Hematopoietic multipotent progenitor cell treated with erythropoietin and hydrocortisone succinate and interleukin-3 and kit ligand, for 17 days (in vitro differentiated cells): ENCODE measurements at regions not wholly inside any gene's neighbourhood (a gene's known extent, or its start where the extent isn't known, plus 50 kb on each side); places are given as distances from the start of the nearest gene placed in this dataset.

Source experiments
- DNase-seq: peaks from one replicate; pipeline ENCODE4 v3.0.0-alpha.2; 2015; ENCODE audit warnings: low spot score

DNA sequence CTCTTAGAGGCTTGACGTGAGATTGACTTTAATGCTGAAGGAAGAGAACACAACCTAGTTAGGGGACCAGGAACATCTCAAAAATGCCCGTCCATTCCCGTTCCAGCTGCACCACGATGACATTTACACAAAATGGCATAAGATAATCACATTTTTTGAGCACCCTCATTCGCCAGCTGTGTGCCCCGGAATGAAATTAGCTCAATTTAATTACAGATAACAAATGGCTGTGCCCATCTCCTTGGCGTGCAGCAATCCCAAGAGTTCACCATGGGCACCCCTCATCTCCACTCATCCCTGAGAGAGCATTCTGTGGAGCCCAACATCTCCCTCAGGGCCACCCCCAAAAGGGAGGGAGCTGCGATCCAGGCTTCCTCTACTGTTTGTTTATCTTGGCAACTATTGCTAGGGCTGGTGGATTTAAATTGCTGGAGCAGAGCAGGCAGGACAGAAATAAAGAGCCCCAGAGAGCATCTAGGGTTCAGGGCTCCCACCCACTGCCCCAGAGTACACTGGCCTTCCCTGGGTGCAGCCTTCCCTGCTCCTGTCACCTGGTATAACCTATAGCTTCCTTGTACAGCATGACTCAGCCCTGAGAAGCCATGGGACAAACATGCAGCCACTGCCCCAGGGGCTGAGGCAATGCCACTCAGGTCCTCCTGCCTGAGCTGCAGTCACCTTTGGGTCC is 263.5 kb downstream of the ZEB1 start:
- no peak for DNase-seq

DNA sequence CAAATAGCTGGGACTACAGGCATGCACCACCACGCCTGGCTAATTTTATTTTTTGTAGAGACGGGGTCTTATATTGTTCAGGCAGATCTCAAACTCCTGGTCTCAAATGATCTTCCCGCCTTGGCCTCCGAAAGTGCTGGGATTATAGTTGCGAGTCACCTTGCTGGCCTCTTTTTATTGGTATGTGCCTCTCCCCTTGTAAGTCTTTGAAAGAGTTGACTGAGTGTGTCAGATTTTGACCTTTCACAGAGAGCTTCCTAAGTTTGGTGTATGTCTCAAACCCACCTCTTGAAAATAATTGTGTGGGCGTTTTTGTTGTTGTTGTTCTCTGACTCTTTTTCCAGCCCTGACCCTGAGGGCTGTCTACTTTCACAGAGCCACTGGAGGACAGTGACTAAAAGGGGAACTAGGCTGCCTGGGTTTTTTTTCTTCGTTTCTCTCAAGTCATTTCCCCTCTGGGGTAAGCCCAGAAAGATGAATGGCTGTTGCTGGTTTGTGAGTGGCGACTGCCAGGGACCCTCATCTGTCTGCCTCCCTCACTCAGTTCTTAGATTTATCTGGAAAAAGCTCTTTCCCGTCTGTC is 262.8 kb downstream of the ZEB1 start:
- DNase-seq: no peak

DNA sequence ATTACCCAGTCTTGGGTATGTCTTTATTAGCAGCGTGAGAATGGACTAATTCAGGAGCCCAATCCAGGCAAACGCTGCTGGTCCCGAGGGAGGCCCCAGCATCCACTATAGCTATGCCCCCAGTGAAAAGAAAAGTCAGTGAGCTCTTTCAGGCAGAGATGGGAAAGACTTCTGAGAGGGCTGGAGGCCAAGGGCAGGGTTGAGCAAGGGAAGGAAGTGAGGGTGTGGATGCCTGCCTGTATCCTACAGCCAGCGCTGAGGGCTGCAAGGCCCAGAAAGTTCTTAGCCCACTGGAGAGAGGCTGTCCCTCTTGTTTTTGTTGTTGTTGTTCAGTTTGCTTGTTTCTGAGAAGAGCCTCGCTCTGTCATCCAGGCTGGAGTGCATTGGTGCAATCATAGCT is 261.6 kb downstream of the ZEB1 start:
- no peak for DNase-seq
